Hippocampal formation (tissue), 2 donors: ENCODE measurements at regions not wholly inside any gene's neighbourhood (a gene's known extent, or its start where the extent isn't known, plus 50 kb on each side); places are given as distances from the start of the nearest gene placed in this dataset.

Experiments
- DNase-seq, 2 donors: peaks; one replicate each; lab custom pipeline; 2025; lab: John Stamatoyannopoulos, UW

DNA sequence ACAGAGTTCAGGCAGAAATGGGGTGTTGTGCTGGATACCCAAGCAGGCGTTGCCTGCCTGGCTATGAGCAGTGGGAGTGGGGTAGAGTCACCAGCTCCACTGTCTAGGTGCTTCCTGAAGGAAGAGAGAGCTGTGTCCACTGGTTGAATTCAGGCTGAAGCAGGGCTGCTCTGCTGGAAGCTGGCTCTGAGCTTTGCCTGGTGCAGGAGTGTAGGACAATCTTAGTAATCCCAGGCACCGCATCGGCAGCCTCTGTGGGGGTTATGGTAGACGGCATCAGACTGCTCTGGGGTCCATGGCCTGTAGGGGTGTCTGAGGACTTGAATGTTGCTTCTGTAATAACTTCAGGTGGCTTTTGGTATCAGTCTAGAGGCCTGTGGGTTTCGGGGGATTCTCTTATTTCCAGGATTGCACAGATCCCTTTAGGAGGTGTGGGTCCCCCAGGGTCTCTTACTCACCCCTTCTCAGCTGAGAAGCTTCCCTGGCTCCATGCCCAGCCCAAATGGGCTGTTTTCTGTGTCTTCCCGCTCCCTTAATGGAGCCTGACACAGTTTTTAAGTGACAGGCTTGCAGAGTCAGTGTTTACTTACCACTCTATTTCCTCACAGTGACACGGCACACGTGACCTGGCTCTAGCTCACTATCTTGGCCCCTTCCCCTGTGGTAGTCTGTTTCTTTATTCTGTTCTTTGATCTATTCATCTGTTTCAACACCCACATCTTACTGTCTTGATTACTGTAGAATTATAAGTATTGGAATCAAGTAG lies 644.3 kb downstream of the CBLN2 start:
- no peak for DNase-seq

DNA sequence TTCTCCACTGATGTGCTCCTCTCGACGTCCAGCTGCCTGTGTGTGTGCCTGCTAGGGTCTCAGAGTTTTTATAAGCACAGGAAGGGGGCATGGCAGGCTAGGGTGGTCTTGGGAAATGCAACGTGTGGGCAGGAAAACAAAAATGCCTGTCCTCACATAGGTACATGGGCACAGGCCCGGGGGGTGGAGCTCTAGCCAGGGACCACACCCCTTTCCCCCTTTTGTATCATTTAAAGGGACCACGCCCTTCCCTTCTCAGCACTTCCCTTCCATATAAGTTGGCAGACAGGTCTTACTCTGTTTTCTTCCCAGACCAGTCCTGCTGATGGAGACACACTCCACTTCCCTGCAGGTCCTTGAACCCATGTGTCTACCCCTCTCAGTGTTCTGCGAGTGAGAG lies 645.0 kb downstream of the CBLN2 start:
- no peak for DNase-seq

DNA sequence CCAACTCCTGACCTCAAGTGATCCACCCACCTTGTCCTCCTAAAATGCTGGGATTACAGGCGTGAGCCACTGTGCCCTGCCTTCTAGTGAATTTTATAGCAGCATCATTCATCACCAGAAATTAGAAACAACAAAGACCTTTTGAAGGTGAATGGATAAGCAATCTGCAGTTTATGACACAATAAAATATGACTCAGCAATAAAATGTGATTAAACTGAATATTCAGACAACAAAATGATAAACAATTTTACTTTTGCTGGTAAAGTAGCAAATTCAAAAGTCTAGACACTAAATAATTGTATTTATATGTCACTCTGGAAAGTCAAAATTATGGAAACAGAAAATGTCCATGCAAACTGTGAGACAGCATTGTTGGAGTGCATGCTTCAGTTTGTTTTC lies 656.6 kb downstream of the CBLN2 start:
- no peak for DNase-seq

DNA sequence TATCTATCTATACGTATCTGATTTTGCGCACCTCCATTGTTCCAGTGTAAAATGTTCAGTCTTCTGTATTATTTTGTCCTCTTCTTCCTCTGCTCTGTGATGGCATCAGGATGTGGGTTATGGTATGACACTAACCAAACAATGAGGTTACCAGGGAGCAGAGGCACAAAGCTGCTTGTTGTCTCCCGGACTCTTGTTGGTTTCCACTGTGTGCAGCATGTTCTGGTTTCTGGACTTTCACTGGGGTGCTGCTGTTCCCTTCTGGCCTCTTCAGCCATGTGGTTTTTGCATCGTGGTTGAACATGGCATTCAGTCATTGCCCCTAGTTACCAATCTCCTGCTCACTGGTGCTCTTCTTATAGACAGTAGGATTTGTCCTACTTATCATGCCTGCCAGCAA lies 665.9 kb downstream of the CBLN2 start:
- DNase-seq = no peak

DNA sequence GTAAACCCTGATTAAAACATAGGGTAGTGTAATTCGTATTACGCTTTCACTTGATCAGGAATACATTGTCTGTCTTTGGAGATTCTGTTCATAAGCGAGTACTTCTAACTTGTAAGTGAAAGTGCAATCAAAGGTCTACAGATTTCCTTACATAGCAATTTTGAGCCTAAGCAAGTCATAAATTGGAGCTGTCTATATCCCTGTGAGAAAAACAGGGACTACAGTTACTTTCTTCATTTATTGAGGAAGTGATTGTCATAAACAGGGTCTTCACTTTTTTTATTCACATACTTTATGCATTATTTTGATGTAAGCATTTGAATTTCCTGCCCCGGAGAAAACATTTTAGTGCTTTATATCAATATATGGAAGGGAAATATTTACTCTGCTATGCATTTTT lies 670.4 kb downstream of the CBLN2 start:
- DNase-seq = no peak

DNA sequence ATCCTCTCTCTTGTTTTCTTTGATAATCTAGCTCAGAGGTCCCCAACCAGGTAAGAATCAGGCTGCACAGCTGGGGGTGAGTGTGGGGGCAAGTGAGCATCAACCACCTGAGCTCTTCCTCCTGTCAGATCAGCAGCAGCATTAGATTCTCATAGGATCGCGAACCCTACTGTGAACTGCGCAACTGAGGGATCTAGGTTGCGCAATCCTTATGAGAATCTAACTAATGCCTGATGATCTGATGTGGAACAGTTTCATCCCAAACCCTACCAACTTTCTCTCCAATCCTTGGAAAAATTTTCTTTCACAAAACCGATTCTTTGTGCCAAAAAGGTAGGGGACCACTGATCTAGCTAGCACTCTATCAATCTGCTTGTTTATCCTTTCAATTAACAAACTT lies 678.3 kb downstream of the CBLN2 start:
- DNase-seq = no peak

DNA sequence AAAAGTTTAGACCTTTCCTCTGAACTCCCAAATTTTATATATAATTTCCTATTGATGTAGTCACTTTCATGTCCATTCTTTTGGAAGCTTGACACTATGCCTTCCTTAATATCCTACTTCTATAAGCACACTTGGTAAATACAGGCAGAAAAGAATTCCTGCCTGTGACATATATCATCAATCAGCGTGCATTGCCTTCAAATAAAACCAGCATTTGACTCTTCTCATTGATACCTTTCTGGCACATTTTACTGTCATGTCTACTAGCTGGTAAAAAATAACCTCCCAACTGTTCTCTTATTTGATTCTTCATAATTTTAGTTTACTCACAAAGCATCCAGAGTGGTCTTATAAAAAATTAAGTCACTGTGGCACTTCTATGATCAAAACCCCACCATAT lies 693.5 kb downstream of the CBLN2 start:
- DNase-seq = no peak

DNA sequence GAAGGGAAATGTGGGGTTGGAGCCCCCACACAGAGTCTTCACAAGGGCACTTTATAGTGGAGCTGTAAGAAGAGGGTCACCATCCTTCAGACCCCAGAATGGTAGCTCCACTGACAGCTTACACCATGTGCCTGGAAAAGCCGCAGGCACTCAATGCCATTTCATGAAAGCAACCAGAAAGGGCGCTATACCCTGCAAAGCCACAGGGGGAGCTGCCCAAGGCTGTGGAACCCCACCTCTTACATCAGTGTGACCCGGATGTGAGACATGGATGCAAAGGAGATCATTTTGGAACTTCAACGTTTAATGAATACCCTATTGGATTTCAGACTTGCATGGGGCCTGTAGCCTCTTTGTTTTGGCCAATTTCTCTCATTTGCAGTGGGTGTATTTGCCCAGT lies 694.7 kb downstream of the CBLN2 start:
- no peak for DNase-seq

DNA sequence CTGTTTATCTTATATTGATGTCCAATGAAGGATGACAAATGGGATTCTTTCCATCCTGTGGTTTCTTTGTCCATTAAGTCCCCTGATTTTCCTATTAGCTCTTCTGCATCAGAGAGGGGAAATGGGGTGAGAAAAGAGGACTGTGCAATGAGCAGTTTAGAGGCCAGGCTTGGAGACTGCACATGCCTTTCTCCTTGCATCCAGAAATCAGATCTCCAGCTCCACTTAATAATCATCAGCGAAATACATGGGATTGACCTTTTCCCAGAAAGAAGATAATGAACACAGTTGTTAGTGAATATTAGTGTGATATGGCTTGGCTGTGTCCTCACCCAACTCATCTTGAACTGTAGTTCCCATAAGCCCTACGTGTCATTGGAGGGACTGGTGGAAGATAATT lies 697.4 kb downstream of the CBLN2 start:
- no peak for DNase-seq

DNA sequence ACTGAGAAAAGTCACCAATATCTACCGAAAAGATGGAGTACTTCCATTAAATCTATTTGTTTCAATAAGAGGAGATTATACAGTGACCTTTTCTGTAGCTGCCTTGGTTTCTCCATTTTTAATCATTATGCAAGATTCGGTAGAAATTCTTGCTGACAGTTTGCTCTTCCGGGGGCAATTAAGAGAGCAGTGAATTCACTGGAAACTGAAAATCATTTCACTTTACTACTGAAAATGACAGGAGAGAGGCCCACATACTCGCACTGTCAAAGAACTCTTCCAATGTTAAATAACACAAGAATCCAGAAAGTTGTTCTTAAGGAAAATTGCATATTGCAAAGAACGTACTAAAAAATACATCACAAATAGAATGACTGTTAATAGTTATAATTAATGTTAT lies 699.3 kb downstream of the CBLN2 start:
- DNase-seq = no peak

DNA sequence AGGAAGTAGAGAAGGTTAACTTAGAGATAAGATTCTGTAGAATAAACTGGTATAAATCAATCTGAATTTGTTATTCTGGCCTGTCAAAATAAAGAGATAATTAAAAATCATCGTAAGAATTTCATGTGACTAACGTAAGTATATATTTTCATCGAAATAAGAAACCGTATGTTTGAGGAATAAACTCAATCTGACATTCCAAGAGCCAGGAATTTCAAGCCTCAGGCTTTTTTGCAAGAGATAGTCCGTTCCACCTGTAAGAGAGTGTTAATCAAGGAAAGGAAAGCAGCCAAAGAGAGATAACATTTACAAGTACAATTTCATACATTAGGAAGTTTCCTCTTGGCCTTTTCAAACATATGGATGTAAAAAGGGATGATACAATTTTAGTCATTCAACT lies 701.5 kb downstream of the CBLN2 start:
- DNase-seq = no peak

DNA sequence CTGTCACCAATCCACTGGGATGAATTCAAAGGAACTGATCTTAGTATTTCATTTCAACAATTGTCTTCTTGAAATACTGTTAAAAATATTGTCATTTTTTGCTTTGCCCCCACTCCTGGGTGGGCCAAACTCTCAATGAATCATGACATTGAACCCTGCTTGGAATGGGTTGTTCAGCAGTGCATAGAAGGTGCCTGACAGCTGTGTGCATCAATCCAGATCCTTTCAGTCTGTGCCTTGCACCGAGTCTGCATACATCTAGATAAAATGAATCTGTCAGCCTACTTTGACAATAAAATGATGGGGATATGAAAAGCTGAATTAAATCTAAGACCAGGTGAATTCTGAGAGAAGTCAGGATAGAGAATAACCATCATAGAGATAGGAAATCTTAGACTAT lies 706.6 kb downstream of the CBLN2 start:
- no peak for DNase-seq

DNA sequence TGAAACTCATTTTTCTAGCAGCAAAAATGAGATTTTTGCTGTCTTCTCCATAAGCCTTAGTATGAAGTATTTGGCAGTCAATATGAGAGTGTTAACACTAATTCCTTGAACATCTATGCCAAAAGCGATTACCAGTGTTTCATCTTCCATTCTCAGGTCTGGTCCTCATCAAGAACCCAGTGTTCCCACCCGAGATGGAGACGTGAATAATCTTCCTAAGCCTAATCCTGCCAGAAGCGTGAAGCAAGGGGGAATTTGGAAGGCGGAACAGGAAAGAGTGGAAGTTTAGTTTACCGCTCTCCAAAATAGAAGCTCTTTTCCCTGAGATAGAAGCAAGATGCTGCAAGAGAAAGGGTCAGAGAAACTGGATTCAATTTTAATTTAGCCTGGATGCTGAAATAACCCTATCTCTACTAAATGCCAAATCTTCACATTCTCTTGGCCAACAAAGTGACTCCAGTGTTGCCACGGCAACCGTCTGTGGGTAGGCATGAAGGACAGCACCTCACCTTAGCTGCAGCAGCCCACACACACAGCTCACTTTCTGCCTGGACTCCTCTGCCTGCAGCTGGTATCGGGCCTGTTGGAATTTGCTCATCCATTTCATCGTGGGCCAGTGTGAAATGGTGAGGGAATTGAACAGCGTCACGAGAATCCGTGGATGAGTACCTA lies 711.1 kb downstream of the CBLN2 start:
- DNase-seq = no peak

DNA sequence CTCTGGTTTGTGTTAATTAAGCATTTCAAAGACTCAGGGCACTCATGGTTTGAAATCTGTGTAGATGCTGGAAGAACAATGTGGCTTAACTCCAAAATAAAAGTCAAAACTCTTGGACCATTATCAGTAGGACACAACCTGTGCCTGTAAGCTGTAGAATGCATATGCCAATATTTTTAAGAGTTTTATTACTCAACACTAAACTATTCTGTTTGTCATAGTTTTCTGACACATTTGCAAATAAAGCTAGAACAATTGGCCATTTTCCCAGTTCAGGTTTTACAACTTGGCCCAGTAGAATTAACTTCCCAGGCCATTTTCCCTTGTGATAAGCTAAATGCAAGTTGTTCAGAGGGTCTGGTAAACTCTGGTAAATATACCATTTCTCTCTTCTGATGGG lies 713.1 kb downstream of the CBLN2 start:
- DNase-seq = no peak

DNA sequence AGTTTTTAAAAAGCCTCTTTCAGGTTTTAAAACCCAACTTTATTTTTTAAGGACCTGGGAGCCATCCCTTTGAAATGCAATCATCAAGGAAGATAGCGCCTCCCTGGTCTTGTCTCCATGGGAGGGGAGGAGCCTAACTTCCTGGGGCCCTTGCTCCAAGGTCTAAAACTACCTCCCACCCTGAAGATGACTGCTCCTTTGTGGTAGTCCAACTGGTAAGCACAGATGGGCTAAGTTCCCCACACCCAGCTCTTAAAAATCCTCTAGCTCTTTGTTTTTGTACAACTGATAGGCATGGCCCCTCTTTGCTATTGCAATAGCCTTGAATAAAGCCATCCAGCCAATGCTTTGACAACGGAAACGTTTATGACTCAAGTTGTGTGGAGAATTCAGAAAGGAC lies 716.8 kb downstream of the CBLN2 start:
- no peak for DNase-seq

DNA sequence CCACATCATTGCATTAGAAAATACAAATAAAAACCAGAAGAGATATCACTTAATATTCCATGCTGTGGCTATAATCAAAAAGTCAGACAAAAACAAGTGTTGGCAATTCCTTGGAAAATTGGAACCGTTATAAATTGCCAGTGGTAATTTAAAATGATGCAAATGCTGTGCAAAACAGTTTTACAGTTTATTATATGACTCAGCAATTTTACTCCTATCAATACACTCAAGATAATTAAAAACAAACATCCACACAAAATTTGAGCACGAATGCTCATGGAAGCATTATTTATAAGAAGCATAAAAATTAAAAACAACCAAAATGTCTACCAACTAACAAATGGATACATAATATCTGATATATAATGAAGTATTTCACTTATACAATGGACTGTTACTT lies 728.8 kb downstream of the CBLN2 start:
- DNase-seq = no peak

DNA sequence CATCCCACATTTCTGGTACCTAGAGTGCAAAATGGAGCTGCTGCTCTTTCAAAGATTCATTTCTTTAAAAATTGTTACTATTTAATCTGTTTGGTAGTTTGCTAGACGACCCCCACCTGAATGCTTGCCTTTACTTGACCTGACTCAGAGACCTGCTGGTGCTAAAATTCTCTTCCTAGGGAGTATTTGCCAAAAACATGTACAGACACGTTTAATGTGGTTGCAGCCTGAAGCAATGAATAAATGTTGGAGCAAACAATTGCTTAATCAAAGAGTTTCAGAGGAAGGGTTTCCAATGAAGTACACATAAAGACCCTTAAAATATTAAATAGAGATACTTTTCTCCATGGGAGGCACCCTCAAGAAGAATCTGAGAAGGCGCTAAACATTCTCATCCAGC lies 734.4 kb downstream of the CBLN2 start:
- no peak for DNase-seq

DNA sequence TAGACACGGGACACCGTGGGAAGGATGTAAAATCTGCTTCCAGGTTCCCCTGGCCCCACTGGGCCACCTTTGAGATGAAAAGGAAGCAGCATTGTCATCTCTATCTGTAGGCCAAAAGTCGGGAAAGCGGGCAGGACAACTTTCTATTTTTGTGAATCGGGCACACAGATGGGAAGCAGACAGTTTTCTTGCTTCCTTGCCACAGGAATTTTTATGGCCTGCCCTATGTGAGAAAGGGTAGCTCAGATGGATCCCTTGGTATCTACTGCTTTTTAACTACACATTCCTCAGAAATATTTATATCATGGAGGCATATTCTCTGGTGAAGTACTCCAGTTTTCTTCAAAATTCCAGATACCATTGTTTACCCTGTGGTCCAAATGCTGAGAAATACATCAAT lies 735.5 kb downstream of the CBLN2 start:
- DNase-seq = no peak

DNA sequence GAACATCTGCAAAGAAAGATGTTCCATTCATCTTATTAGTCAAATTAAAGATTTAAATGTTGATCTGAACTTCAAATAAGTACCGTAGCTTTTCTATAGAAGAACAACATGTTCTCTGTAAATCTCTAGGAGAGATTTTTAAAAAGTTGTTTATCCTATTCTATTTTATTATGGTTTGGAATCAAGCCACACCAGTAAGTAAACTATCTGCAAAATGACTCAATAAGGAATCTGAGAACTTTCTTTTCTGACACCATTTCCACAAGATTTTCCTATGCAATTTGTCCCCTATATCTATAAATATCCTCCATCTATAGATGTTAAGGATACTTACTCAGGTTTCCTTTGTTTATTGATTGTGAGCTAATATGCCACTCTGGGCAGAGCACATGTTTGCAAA lies 736.6 kb downstream of the CBLN2 start:
- DNase-seq = no peak

DNA sequence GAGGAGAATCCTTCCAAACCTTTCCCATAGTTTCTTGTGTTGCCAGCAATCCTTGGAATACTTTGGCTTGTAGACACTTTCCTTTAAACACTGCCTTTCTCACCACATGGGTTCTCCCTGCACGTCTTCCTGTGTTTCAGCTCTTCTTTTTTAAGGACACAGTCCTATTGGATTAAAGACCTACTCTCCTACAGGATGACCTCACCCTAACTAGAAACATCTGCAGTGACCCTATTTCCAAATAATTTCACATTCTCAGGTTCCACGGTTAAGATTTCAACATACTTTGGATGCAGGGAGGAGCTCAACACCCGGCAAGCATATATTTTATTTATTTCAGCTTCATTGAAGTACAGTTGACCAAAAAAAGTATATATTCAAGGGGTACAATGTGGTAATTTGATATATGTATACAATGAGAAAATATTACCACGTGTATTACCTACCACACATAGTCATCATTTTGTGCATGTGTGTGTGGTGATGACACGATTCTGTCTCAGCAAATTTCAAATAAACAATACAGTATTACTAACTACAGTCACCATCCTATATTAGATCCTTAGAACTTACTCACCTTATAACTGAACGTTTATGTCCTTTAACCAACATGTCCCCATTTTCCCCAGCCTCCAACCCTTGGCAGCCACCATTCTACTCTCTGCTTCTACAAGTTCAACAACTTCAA lies 745.0 kb downstream of the CBLN2 start:
- no peak for DNase-seq

DNA sequence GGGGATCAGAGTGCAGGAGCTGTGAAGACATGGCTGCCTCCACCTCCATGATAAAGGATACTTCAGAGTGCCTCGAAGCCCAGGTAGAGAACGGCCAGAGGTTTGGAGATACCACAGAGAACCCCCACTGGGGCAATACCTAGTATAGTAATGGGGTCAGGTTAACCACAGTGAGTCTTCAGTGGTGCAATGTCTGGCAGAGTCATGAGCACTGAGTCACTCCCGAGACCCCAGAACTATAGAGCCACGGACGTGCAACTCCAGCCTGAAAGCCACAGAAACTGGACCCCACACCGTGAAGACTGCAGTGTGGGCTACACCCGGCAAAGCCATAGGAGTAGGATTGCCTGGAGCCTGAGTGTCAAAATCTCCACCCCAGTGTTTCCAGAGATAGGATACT lies 746.6 kb downstream of the CBLN2 start:
- no peak for DNase-seq

DNA sequence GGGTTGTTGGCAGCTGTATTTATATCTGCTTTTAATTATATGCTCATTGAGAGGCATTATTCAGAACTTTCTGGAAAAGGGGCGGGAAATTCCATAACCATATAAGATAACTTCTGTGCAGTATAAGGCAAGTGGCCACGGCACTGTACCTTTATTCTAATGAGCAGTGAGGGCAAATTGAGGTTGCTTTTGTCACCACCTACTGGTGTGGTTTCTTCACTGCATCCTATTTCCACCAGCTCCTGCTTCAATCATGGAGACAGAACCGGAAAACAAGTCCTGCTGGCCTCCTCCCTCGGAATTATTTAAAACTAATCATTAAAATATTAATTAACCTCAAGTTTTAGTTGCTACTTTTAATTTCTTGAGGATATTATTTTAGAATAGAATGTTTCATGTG lies 759.4 kb downstream of the CBLN2 start:
- no peak for DNase-seq

DNA sequence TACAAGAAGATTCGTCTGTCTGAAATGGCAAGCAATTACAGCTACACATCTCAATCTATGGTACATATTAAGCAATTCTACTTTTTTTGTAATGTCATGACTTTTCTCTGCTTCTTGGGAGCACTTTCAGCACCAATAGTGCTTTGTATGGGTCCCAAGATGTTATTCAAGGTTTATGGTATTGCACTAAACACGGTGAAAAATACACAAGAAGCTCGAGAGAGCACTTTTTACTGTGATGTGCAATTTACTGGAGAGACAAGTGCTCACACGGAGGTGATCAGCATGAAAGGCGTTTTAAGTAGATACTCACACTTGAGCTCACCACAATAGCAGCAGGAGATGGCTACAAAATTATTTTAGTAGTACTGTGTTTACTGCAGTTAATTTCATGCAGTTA lies 783.6 kb downstream of the CBLN2 start:
- no peak for DNase-seq
